ENCODE measurements at regions not wholly inside any gene's neighbourhood (a gene's known extent, or its start where the extent isn't known, plus 50 kb on each side); places are given as distances from the start of the nearest gene placed in this dataset.

DNA sequence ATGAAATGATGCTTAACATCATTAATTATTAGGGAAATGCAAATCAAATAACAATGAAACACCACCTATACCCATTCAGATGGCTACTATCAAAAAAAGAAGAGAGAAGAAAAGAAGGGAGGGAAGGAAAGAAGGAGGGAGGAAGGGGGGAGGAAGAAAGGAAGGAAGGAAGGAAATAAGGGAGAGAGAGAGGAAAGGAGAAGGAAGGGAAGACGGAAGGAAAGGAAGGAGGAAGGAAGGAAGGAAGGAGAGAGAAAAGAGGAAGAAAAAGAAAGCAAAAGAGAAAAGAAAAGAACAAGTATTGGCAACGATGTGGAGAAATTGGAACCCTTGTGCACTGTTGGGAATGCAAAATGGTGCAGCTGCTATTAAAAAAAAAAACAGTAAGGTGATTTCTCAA is 363.3 kb downstream of the TNS1 start:
- DNase-seq = no peak
- ATAC-seq = no peak
- intact Hi-C loops (cut with DNase I, micrococcal nuclease) = no loop called here

DNA sequence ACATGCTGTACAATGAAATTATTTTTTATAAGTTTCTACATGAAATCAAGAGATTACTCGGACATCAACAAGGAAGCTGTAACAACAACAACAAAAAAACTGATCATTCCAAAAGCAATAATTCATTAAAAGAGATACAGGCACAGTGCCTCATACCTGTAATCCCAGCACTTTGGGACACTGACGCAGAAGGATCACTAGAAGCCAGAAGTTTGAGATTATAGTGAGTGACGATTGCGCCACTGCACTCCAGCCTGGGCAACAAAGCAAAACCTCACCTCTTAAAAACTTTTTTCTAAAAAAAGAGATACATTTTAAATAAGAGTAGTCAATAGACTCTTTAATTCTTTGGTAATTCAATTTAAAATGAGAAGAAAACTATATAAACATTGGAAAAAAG is 364.3 kb downstream of the TNS1 start:
- no peak for ATAC-seq
- no peak for DNase-seq
- intact Hi-C loops (cut with DNase I, micrococcal nuclease) = no loop called here

DNA sequence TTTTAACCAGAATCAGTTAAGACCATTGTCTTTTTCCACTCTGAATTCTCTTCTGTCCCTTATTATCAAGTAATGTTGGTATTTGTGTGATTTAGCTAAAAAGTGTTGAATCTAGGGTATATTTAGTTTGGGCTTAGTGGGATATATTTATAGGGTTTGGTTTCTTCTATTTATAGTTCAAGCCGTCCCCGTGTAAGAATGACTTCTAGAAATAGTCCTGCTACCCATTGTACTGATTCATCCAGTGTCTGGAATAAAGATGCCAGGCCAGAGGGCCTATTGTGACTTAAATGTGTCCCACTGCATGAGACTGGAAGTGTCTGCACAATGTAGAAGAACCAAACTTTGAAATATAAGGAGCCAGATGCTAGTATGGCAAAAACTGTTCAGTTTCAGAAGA is 364.8 kb downstream of the TNS1 start:
- DNase-seq (no peak), ATAC-seq (no peak)
- intact Hi-C loops (cut with DNase I, micrococcal nuclease) = no loop called here

DNA sequence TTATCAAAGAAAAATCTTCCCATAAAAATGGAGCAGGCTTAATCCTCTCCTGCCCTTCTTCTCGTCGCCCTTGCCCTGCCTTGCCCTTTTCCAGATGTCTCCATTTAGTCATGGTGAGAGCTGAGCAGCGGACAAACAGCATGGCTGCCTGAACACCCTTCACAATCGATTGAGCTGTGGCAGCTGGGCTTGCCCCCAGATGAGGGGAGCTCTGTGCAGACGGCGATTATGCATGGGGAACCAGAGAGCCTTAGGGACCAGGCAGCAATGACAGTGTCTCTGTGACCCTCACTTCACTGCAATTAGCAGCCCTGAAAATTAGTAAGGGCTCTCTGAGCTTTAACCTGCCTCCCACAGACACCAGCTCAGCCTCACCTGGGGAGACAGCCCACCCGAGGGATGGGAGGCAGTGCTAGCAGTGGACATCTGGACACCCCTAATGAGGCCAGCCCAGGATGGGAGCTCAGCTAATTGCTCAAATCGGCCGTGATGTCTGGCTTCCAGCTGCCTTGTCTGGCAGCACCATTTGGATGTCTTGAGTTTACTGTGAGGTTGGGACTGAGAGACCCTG is 365.7 kb downstream of the TNS1 start:
- intact Hi-C loops (cut with DNase I, micrococcal nuclease) = no loop called here
- ATAC-seq = no peak
- DNase-seq = no peak

DNA sequence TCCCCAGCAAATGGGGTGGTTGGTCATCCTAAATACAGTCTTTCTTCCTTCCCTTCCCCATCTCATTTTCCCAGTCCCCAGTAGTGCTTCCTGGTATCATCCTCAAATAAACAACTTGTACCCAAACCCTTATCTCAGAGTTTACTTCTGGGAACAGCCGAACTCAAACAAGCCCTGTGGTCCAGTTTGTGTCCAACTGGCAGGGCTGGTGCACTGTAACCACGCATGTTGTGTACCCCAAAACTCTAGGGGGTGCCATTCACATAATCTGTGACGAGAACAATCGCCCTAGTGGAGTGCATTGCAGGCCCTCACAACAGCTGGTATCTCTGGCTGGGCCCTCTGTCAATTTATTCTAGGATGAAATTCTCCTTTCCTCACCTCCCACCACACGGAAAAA is 366.2 kb downstream of the TNS1 start:
- intact Hi-C loops (cut with DNase I, micrococcal nuclease) = no loop called here
- ATAC-seq (no peak), DNase-seq (no peak)

DNA sequence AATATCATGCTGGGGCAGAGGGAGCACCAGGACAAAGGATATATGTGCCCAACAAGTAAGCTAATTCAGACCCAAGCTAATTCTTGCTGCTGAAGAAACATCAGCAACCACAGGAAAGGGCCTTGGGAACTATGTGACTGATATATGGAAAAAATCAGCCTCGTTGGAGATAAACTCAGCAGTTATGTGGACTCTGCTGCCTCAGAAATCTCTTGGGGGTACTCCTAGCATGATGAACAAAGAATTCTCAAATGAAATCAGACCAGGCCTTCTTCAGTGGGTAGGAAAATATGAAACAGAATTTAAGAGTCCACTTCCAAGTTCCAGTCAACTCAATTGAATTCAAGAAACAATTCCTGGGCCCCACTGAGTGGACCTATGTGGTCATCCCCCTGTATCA is 367.9 kb downstream of the TNS1 start:
- intact Hi-C loops (cut with DNase I, micrococcal nuclease) = no loop called here
- DNase-seq (no peak), ATAC-seq (no peak)

DNA sequence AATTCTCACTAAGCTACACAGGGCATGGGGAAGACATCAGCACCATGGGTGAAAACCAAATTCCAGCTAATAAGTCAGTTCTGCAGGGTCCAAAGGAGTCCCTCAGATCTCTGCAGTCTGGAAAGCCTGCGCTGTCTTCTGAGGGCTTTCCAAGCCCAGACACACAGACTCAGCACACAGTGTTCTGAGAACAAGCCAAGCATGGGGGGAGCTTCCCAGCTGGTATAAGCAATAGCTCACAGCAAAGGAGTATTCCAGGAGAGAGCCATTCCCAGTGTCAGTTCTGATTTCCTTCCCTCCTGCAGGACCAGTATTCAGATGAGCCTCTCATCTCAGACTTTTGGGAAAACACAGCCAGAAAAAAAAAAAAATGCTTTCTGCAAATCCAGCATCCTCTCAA is 370.8 kb downstream of the TNS1 start:
- ATAC-seq (no peak), DNase-seq (peak; percentile 13 to 49)
- intact Hi-C loops (cut with DNase I, micrococcal nuclease) = no loop called here

DNA sequence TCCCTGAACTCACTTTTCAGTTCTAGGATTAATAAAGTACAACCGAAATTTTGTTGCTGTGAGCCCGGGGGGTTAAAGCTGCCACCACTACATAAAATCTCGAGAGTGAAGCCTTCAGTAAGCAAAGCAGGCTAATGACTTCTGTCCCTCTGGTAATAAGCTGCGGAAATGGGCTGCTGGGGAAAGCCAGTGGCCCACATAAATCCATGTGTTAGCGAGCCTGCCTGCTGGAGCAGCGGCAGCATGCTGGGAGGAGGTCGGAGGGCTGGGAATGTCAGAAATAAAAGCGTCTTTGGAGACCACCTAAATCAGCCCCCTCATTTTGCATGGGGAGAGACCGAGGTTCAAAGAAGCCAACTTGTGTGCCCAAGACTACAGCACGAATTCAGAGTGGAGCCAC is 371.7 kb downstream of the TNS1 start:
- intact Hi-C loops (cut with DNase I, micrococcal nuclease) = no loop called here
- no peak for ATAC-seq
- DNase-seq = no peak

DNA sequence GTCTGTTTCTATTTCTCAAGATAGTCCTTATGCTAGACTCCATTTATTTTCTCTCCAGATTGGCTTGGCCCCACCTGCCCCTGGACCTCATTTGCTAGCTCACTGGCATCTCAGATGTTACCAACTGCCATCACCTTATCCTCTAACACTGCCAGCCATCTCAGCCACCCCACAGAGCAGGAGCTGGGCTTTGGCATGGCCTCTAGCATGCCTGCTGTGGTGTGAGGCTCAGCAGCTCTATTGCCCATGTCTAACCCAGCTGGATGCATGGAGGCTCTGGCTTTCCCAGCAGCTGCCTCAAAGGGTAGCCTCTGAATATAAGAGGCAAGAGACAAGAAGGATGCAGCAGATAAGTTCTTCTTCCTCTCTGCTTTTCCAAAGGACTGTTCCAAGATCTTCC is 373.4 kb downstream of the TNS1 start:
- ATAC-seq (no peak), DNase-seq (no peak)
- intact Hi-C loops (cut with DNase I, micrococcal nuclease) = no loop called here

DNA sequence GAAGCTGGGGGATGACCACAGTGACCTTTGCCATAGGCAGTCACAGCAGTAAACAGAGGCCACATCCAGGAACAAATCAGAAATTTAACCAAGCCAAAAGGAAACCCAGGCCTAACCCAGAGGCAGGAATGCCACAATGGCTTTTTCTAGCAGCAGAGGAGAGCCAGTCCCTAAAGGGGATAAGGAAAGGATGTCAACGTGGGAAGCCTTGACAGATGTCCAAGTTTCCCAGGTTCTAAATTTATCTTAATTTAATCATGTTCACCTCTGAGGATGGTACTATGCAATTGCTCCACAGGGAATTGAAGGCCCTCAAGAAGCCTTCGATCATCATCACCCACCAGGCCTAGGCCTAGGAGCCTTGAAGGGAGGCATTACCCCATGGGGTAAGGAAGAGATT is 374.7 kb downstream of the TNS1 start:
- intact Hi-C loops (cut with DNase I, micrococcal nuclease) = no loop called here
- no peak for DNase-seq
- ATAC-seq = no peak

DNA sequence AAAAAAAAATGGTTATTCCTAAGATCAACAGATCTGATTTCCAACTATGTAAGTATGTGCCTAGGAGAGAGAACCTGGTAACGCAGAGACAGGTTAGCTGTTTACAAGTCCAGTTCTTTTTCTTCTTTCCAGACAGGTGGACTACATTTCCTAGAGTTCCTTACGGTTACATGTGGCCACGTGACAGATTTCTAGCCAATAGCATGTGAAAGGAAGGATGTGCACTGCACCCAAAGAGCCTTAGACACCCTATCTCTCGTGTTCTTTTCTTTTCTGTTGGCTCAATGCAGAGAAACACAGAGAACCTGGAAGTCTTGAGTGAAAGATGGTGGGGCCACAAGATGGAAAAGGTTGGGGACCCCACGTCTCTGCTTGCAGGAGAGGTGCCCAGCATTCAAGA is 375.9 kb downstream of the TNS1 start:
- intact Hi-C loops (cut with DNase I, micrococcal nuclease) = no loop called here
- DNase-seq (no peak), ATAC-seq (no peak)

DNA sequence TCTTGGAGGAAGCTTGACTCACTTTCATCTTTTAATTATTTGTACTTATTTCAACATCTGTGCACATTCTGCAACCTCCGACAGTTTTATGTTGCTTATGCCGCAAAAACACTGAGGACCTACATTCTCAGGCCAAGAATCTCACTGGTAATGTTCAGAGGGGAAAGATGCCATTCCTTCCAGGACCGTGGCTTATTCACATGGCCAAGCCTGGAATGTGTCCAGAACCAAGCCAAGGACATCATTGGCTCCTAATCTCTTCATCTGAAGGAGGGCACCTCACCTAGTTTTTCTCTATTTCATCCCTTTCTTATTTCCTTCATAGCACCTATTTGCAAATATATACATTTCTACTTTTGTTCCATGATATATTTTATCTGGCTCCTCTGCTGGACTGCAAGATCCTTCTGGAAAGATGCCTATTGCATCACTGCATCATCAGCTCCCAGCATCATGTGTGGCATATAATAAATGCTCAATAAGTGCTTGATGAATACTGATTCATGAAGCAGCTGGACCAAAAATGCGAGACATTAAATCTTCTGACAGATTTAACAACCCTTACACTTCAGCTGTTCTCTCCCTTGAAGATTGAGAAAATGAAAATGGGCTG is 377.1 kb downstream of the TNS1 start:
- intact Hi-C loops (cut with DNase I, micrococcal nuclease) = no loop called here
- no peak for ATAC-seq
- no peak for DNase-seq

DNA sequence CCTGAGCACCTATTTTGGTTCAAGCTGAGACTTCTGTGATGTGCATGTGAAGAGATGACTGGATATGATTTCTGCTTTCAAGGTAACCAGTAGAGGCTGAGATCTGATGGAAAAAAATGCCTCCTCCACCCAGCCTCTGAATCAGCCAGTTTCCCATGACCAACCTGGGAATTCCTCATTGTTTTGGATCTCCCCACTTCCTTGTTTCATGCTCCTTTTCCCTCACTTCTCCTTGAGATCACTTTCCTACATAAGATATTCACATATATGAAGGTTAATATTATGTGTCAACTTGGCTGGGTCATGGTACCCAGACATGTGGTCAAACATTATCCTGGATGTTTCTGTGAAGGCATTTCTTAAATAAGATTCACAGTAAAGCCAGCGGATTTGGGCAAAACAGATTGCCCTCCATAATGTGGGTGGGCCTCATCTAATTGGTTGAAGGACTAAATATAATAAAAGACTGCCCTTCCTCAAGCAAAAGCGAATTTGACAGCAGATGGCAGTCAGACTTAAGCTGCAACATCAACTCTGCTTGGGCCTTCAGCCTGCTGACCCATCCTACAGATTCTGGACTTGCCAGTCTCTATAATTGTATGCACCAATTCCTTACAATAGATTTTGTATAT is 379.4 kb downstream of the TNS1 start:
- DNase-seq = no peak
- intact Hi-C loops (cut with DNase I, micrococcal nuclease) = no loop called here
- no peak for ATAC-seq

DNA sequence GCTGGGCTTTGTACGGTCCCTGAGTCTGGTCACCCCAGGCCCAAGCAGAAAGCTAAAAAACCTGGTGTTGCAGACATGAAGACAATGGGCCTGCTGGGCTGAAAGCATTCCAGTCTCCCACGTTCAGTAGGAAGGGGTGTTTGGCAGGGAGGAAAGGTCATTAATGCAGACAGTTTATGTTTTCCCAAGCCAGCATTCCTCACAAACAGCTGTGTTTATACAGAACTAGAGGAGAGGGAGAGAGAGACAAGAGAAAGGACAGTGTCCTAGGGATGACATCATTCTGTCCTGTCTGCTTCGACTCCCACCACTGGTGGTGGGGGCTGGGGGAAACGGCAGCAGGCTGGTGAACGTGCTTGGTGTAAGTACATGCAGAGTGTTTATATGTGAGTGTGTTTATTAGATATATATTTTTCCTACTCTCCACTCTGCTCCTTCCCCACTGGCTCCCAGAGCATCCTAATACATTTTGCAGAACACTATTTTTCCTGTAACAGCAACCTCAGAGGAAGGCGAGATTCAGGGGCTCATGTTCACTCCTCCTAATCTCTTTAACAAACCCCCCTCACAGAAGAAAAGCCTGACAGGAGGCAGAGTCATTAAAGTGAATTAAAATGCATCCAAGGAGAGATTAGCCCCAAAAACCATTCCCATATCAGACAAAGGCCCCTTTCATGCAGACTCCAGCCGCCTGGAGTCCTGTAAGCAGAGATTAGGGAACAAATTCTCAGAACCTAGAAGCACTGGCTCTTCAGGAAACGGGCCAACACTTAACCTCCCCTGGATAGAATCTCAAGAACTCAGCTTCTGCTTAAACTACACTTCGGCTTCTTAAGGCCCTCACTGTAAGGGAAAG is 380.4 kb downstream of the TNS1 start:
- DNase-seq = peak in 1 of 2 donors; percentile 57
- intact Hi-C loops (cut with DNase I, micrococcal nuclease) = no loop called here
- ATAC-seq = peak; percentile 33

DNA sequence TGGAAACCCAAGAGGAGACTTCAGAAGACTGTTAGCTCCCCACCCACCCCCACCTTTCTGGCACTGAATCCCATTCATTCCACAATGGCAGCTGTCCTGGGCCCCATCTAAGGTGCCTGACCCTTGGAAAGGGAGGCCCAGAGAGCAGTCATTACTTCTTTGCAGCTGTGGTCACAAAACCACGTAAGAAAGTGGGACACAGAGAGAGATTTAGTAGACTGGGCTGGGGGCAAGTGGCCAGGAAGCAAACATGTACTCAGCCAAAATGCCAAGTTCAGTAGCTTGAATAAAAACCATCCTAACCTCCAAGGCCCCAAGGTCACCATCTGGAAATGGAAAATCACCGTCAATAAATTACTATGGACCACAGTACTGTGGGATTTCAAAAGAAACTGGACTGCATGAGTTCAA is 381.4 kb downstream of the TNS1 start:
- intact Hi-C loops (cut with DNase I, micrococcal nuclease) = no loop called here
- DNase-seq (no peak), ATAC-seq (no peak)

DNA sequence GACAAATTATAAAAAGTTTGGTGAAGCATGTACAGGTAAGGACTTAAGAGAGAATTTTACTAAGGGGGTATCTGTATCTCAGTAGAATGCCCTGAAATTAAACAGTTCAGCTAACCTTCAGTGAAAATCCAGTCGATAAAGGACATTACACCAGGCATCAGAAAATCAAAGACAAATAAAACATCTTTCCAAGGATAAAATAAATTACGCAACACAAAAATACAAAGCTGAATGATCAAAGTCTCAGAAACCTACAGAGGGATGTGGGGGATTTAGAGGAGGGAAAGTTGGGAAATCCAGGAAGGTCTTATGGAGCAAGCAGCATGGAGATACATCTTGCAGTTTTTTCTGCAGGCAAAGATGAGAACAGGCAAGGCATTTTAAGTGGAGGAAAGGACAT is 384.1 kb downstream of the TNS1 start:
- ATAC-seq = no peak
- no peak for DNase-seq
- intact Hi-C loops (cut with DNase I, micrococcal nuclease) = no loop called here

DNA sequence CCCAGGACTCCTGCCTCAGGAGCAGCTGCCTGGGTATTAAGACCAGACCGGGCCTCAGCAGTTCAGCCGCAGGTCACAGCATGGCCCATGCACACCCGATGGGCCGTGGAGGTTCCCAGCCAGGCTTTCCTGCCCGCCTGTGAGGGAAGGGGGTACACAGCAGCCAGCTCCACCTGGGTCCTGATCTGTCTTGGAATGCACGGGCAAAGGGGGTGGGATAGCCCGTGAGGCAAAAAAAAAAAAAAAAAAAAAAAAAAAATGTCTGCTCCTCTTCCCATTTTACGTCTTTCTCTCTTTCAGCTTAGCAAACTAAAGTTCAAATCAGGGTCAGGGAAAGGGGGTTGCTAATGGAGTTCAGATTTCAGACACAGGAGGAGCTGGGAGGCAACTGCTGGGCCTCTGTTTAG is 385.2 kb downstream of the TNS1 start:
- intact Hi-C loops (cut with DNase I, micrococcal nuclease) = no loop called here
- no peak for DNase-seq
- no peak for ATAC-seq

DNA sequence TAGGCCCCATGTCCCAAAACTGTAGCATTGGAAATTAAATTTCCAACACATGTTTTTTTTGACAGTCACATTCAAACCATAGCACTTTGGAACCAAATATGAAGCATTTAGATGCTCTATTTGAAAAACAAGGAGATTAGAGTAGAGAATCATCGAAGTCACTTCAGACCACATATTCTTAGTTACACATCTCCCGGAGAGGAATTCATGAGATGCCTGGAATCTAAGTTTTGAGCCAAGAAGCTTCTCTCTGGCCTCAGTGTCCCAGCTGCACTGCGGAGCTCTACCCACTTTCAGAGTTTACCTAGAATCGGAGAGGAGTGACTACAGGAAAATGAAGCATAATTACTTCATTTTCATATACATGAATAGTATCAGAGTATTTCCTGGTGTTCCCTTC is 385.9 kb downstream of the TNS1 start:
- no peak for ATAC-seq
- intact Hi-C loops (cut with DNase I, micrococcal nuclease) = no loop called here
- no peak for DNase-seq

DNA sequence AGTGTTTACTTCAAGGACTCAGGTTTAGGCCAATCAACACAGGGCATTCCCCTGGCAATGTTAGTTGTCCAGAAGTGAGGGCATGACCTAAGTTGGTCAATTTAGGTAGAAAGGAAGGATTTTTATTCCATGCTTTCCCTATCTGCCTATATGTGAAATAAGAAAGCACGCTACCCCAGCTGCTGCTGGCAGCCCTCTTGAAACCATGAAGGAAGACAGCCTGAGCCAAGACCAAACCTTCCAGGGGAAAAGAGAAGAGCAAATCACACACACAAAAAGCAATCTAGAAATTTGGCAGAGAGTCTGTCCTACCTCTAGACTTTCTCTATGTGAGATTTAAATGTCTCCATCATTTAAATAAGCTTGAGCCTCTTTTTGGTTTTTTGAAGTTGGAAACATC is 387.6 kb downstream of the TNS1 start:
- ATAC-seq = no peak
- intact Hi-C loops (cut with DNase I, micrococcal nuclease) = no loop called here
- DNase-seq = no peak

DNA sequence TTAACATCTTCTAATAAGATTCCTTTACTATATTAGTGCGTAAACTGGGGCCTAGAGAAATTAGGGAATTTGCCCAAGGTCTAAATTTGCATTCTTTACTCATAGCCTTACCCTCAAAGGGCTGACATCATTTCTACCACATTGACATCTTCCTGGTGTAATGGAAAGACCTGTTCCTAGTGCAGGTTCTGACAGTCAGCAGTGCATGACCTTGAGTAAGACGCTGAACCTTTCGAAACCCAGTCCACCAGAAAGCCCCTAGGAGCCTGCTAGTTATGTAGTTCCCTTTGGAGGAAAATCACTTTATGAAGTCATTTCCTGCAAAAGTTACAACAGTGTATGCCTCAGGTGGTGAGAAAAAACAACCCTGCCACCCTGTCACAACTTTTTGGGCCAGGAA is 388.3 kb downstream of the TNS1 start:
- ATAC-seq = no peak
- no peak for DNase-seq
- intact Hi-C loops (cut with DNase I, micrococcal nuclease) = no loop called here

Measured in left colon (tissue), 2 donors.